Smooth muscle cell (in vitro differentiated cells): ENCODE measurements at regions not wholly inside any gene's neighbourhood (a gene's known extent, or its start where the extent isn't known, plus 50 kb on each side); places are given as distances from the start of the nearest gene placed in this dataset.

Source experiments
- DNase-seq: peaks from one replicate; lab custom pipeline; 2025; ENCODE audit not compliant: unreplicated experiment; lab: John Stamatoyannopoulos, UW
- H2AFZ ChIP-seq: fragments of 200-600 bp; sonication (generic); 2 replicates; pipeline ENCODE4 v1.6.0; 2016; ENCODE audit warnings: antibody characterized with exemption, low read depth, mild to moderate bottlenecking
- H3F3A ChIP-seq: fragments of 200-600 bp; sonication (generic); 2 replicates; pipeline ENCODE4 v1.6.0; 2017; ENCODE audit warnings: antibody characterized with exemption, low read depth
- H3K27ac ChIP-seq: fragments of 200-600 bp; sonication (generic); 2 replicates; pipeline ENCODE4 v1.5.1; 2016; ENCODE audit warnings: low read depth, mild to moderate bottlenecking
- H3K27me3 ChIP-seq: fragments of 200-600 bp; sonication (generic); 2 replicates; pipeline ENCODE4 v1.6.1; 2016; ENCODE audit warnings: low read depth, mild to moderate bottlenecking
- H3K36me3 ChIP-seq: fragments of 200-600 bp; sonication (generic); 2 replicates; pipeline ENCODE4 v1.5.1; 2016; ENCODE audit warnings: low read depth
- H3K4me1 ChIP-seq: fragments of 200-600 bp; sonication (generic); 2 replicates; pipeline ENCODE4 v1.5.1; 2016; ENCODE audit warnings: low read depth
- H3K4me2 ChIP-seq: fragments of 200-600 bp; sonication (generic); 2 replicates; pipeline ENCODE4 v1.6.0; 2016; ENCODE audit warnings: mild to moderate bottlenecking
- H3K4me3 ChIP-seq: fragments of 200-600 bp; sonication (generic); 2 replicates; pipeline ENCODE4 v1.5.1; 2016; ENCODE audit warnings: mild to moderate bottlenecking
- H3K79me2 ChIP-seq: fragments of 200-600 bp; sonication (generic); 2 replicates; pipeline ENCODE4 v1.6.0; 2016; ENCODE audit warnings: low read depth, mild to moderate bottlenecking
- H3K9ac ChIP-seq: fragments of 200-600 bp; sonication (generic); 2 replicates; pipeline ENCODE4 v1.6.0; 2016; ENCODE audit warnings: low read depth
- H3K9me3 ChIP-seq: fragments of 200-600 bp; sonication (generic); replicated peaks from 2 replicates; pipeline ENCODE4 v1.5.1; 2016; ENCODE audit warnings: low read depth
- H4K20me1 ChIP-seq: fragments of 200-600 bp; sonication (generic); 2 replicates; pipeline ENCODE4 v1.6.0; 2016; ENCODE audit warnings: low read depth
- CTCF ChIP-seq: fragments of 200-600 bp; sonication (generic); IDR thresholded peaks from 2 replicates; pipeline ENCODE4 v1.5.1; 2017; ENCODE audit warnings: borderline replicate concordance, mild to moderate bottlenecking, antibody characterized with exemption; ENCODE audit not compliant: insufficient read depth, poor library complexity, severe bottlenecking
- WGBS: methylation state at CpG from one replicate; pipeline ENCODE4 v1.1.7; 2016; ENCODE audit warnings: low lambda C conversion rate; 5-methylcytosine and 5-hydroxymethylcytosine counted together

DNA sequence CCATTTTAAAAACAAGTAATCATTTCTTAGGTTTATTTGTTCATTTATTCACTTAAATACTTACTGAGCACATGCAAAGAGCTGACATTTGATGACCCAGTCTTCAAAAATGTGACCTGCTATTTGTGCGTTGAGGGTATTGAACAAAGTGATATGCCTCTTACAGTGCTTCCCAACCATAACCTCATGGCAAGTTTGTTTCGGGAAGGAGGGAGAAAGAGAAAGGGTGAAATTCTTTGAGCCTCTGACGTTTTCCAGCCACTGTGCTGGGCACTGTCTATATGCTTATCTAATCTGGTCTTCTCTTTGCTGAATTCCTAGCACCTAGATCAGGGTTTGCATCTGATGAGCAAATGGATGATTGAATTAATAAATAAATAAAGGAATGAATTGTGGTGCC, 479.1 kb downstream of the HAPSTR1 start:
- no peaks in the 10 kb centered on the region for H3K27me3 ChIP-seq
- no peaks in the 10 kb centered on the region for H3K79me2 ChIP-seq
- no peaks in the 10 kb centered on the region for H4K20me1 ChIP-seq
- no peaks in the 10 kb centered on the region for H3K9me3 ChIP-seq
- WGBS: 28% methylated on average over 3 of the region's 3 CpGs
- H3K4me1 ChIP-seq: no peaks in the 10 kb centered on the region
- H2AFZ ChIP-seq: no peak overlapping the region
- H3K27ac ChIP-seq: no peak overlapping the region
- no peak for TF ChIP-seq CTCF
- no peaks in the 10 kb centered on the region for H3K36me3 ChIP-seq
- no peak overlapping the region for H3K4me3 ChIP-seq
- H3K9ac ChIP-seq: no peak overlapping the region
- no peak overlapping the region for H3K4me2 ChIP-seq
- H3F3A ChIP-seq: no peaks in the 10 kb centered on the region
- no peak for DNase-seq

DNA sequence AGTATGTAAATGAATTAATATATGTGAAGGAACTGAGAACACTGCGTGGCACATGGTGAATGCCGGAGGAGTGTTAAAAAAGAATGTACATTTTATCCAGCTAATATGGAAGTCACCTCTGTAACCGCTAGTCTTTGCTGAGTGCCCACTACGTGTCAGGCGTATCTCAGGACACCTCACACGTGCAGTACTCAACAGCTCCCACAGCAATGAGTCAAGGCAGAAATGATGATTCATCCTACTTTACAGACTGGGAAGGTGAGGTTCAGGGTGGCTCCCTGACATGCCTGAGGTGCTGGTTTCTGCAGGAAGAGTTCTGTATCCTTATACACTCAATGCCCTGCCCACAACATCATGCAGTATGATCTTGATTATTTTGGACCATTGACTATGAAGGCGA, 487.0 kb downstream of the HAPSTR1 start:
- Histone ChIP-seq H3K79me2 (no peaks in the 10 kb centered on the region), H3K4me1 (no peaks in the 10 kb centered on the region), H3K4me2 (no peak overlapping the region), H3K27me3 (no peaks in the 10 kb centered on the region), H4K20me1 (no peaks in the 10 kb centered on the region), H3K36me3 (no peaks in the 10 kb centered on the region), H3F3A (no peaks in the 10 kb centered on the region), H3K4me3 (no peak overlapping the region), H3K27ac (no peak overlapping the region), H3K9me3 (no peaks in the 10 kb centered on the region), H2AFZ (no peak overlapping the region), H3K9ac (no peak overlapping the region)
- 68% methylated on average over 7 of the region's 7 CpGs for WGBS
- DNase-seq: no peak
- no peak for TF ChIP-seq CTCF

GRCh38 chr16:9580025-9580424, 488.6 kb downstream of the HAPSTR1 start:
- no peaks in the 10 kb centered on the region for H3K9me3 ChIP-seq
- TF ChIP-seq CTCF: no peak
- no peak overlapping the region for H3K4me2 ChIP-seq

DNA sequence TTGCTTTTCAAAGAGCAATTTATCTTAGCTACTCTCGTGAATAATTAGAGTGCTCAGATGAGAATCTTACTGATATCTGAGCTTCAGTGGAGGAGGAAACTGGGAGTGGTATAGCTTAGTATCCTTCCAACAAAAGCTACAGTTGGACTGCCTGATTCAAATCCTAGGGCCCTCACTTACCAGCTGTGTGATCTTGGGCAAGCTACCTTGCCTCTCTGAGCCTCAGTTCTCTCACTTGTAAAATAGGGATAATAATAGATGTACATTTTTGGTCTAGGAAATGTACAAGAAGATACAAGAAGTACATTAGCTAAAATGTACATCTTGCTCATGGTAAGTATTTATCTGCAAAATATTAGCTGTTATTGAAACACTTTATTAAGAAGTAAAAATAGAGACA, 502.0 kb downstream of the HAPSTR1 start:
- Histone ChIP-seq H3K36me3 (no peaks in the 10 kb centered on the region), H3K79me2 (no peaks in the 10 kb centered on the region), H3F3A (no peaks in the 10 kb centered on the region), H2AFZ (no peak overlapping the region), H4K20me1 (no peaks in the 10 kb centered on the region), H3K4me3 (no peak overlapping the region), H3K4me2 (no peak overlapping the region), H3K27me3 (no peaks in the 10 kb centered on the region), H3K27ac (no peak overlapping the region), H3K4me1 (peaks cover 7% of the 10 kb centered on the region), H3K9ac (no peak overlapping the region), H3K9me3 (no peaks in the 10 kb centered on the region)
- WGBS: 33% methylated on average over 1 of the region's 1 CpG
- no peak for TF ChIP-seq CTCF
- no peak for DNase-seq

More at GRCh38 chr16:9580025-9580424, 488.6 kb downstream of the HAPSTR1 start:
- H3K79me2 ChIP-seq: no peaks in the 10 kb centered on the region
- 92% methylated on average over 2 of the region's 2 CpGs for WGBS
- H3K27me3 ChIP-seq: no peaks in the 10 kb centered on the region
- H3K36me3 ChIP-seq: no peaks in the 10 kb centered on the region
- no peaks in the 10 kb centered on the region for H4K20me1 ChIP-seq
- no peak overlapping the region for H3K27ac ChIP-seq
- no peaks in the 10 kb centered on the region for H3F3A ChIP-seq
- no peak overlapping the region for H3K9ac ChIP-seq
- H2AFZ ChIP-seq: no peak overlapping the region
- H3K4me1 ChIP-seq: no peaks in the 10 kb centered on the region
- H3K4me3 ChIP-seq: no peak overlapping the region
- no peak for DNase-seq
